GM19397 (cell line): ENCODE measurements at regions not wholly inside any gene's neighbourhood (a gene's known extent, or its start where the extent isn't known, plus 50 kb on each side); places are given as distances from the start of the nearest gene placed in this dataset.

Experiments used
- ATAC-seq: cut with Tn5 transposase; IDR thresholded peaks from one replicate; pipeline ENCODE4 v1.9.1; 2021; ENCODE audit warnings: mild to moderate bottlenecking, moderate library complexity; ENCODE audit not compliant: unreplicated experiment

DNA sequence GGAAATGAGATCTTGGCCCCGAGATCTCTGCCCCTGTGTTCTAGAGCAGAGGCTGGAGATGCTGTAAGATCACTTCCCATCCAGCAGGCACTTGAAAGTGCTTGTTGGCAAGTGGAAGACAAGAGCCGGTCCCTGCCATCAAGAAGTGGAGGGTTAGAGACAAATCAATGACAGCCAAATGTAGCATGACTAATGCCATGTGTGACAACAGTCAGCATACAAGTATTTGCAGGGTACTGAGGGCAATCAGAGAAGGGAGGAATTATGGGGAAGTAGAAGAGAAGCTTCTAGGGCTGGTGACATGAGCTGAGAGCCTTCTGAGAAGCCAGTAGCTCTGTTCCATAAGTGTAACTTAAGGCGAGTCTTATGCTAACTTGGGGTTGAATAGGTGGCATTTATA is 58.6 kb downstream of the TMEM17 start:
- ATAC-seq = no peak

GRCh38 chr2:62446491-62446890 is 59.5 kb downstream of the TMEM17 start:
- no peak for ATAC-seq

DNA sequence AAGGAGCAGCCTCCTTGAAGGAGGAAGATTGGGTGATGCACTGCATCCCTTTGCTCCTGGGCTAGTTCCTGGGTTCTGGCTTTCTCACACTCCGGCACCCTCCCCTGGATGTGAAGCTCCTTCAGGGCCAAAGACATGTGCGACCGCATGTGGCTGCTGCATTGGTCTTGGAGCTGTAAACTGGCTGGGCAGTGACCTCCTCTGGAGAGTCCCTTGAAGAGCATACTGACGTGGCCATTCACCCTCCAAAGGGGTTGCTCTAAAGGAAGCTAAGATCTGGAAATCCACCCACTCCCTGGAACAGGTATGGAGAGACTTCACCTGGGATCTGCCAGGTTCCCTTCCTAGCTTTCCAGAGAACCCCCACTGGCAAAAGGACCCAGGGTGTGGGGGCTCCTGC is 62.1 kb downstream of the TMEM17 start:
- ATAC-seq = no peak

DNA sequence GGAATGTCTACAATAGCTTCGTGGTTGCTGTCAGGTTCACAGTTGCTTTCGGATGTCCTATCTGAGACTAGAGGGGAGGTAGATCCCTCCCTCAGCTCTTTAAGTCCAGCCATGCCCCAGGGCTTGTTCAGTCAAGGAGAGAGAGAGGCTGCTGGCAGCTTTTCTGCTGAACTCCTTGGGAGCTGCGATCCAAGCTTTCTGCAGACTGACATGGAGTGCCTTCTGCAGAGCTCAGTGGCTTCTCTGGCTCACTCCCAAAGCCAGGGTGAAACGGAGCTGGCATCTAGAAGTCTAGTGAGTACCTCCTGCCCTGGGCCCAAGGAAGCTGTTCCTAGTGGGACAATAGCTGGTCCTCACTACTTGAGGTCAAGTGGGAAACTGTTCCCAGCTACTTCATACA is 62.5 kb downstream of the TMEM17 start:
- ATAC-seq = no peak

DNA sequence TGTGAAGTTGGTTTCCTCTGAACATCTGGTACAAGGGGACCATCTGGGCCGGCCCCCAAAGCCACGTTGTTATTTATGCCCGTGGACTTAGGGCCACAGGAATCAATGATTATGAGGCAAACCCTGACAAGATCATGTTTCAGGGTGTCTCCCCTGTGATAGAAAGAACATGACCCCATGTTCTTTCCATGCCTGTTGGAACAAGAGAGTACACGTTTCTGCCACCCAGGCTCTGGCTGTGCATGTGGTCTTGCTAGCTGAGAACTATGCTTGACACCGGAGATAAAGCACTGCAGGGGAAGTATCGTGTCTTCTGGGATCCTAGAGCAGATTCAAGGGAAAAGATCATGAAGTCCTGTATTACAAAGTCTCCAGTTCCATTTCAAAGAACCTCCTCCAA is 64.2 kb downstream of the TMEM17 start:
- no peak for ATAC-seq

DNA sequence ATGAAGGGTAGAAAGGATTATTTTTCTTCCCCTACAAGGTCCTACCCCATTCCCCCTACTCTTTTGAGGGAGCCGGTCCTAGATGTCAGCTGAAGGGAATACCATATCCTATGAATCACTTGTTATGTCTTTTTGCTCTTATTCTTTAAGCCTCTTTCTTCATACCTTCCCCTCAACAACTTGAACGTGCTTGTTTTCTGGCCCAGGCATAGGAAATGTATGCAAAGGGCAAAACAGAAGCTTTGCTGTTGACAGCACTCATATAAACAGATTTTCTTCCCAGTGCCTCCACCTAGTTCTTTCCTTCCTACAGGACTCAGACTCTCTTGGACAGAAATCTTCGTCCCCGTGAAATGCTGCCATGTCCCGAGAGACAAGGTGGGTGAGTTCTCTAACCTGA is 64.6 kb downstream of the TMEM17 start:
- ATAC-seq = no peak

- no peak for ATAC-seq
These were observed 65.6 kb downstream of the TMEM17 start for GRCh38 chr2:62440281-62440946.

DNA sequence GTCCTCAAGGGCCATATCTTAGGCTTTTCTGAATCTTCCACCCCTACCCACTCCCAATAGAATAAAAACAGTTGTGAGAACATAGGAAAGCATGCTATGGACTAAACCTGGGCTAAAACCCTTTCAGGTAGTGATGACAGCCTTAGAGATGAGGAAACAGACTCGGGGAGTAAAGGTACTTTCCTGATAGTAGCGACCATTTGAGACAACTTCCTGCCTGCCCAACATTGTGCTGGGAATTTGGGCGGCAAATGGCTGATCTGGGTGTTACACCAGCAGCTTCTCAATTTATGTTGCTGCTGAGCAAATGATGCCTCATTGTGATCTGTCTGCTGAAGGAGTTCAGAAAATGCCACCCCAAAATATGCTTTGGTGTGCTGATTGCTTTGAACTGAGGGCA is 66.6 kb downstream of the TMEM17 start:
- no peak for ATAC-seq

GRCh38 chr2:62437785-62438184 is 68.2 kb downstream of the TMEM17 start:
- no peak for ATAC-seq

DNA sequence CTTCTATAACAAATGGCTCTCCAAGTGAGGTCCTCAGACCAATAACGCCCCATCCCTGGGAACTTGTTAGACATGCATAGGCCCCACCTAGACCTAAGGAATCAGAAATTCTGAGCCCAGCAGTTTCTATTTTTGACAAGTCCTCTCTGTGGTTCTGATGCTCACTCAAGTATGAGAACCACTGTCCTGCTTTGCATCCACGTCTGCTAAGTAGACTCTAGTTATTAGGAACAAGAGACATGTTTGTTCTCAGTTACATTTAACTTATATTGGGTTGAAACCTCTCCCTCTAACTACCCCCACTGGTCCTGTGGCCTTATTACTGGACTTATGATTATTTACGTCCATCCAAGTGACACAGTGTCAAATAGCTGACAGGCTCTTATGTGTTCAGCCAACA is 70.3 kb downstream of the TMEM17 start:
- peak; percentile 86 for ATAC-seq

DNA sequence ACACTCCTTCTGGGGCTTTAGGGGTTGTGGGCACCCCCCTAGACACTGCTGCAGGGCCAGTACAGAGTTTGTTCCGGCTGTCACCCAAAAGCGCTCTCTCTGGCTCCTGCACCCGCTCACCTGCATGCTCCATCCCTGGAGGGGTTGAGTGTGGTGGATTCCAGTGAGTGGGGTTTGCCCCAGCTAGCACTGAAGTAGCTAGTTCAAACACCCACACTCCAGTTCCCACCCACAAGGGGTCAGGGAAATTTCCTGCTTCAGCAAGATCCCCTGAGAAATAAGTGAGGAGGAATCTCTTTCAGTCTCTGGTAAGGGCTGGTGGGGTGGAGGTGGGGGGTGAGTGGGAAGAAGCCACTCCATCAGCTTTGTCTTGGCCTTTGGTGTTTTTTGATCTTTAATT is 73.6 kb downstream of the TMEM17 start:
- no peak for ATAC-seq

DNA sequence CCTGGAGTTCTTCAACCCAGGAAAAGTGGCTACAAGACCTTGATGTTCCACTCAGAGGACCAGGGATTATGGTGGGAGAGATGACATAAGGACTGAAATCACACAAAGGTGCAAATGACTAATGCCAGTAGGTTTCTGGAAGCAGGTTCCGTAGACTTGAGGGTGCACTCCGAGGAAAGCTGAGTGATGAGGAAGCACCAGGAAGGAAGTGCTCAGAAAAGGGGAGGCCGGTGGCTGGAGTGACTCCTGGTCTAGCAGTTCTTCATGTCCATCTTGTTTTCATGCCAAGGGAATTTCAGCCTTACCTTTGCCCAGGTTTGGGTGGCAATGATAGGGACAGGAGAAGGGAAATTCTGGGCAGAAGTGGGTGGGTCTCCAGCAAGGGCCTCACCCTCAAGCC is 74.5 kb downstream of the TMEM17 start:
- no peak for ATAC-seq

DNA sequence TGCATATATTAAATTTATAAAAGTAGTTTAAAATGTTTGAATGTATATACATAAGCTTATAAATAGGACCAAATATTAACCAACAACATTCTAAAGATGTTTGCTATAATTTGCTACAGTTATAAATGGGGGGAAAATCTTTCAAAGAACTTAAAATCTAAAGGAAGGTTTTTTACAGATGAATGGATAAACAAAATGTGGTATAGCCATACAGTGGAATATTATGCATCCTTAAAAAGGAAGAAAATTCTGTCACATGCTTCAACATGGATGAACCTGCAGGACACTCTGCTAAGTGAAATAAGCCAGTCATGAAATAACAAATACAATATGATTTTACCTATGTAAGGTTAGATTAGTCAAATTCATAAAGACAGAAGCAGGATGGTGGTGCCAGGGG is 75.8 kb downstream of the TMEM17 start:
- no peak for ATAC-seq

DNA sequence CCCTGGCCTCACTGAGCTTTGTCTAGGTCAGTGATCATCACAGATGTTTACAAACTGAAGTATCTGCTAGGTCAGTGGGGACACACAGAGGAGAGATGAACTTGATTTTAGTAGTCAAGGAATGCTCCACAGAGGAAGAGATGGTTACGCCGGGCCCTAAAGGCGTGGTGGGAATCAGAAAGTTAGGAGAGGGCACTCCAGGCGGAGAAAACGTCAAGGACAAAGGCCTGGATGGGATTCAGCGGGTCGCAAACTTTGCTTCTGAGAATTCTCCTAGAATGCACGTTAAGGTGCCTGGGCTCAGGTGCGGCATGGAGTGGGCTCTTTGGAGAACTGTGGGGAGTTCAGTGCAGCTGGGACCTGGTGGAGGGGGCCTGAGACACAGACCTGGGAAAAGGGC is 78.8 kb downstream of the TMEM17 start:
- no peak for ATAC-seq

DNA sequence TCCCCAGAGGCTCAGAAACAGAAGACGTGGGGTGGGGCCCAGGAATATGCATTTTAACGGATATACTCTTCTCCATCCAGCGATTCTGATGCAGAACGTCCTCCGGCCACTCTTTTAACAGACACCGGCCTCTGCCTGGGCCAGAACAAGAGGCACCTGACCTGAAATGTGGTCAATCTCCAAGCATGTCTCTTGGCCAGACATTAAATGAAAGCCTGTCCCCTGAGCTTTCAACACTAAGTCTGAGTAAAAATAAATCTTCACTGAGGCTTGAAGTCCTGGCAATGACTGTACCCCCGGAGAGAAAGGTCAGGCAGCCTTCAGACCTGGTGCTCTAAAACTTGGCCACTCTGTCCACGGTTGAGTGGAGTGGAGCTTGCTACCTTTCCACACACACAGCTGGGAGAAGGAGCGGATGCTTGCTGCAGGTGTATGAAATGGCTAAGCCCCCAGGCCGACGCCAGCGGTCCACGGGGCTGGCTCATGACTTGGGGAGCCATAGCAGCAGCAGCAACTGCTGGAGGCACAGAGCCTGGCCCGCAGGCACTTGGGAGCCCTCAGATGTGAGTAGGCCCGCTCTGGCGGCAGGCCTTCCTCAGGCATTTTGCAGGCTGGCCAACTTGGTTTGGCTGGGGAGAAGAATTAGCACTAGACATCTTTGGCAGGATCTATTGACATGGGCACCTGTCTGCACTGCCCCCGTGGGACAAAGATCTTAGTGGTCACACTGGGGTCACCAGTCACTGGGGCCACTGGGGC is 79.7 kb downstream of the TMEM17 start:
- ATAC-seq = no peak

DNA sequence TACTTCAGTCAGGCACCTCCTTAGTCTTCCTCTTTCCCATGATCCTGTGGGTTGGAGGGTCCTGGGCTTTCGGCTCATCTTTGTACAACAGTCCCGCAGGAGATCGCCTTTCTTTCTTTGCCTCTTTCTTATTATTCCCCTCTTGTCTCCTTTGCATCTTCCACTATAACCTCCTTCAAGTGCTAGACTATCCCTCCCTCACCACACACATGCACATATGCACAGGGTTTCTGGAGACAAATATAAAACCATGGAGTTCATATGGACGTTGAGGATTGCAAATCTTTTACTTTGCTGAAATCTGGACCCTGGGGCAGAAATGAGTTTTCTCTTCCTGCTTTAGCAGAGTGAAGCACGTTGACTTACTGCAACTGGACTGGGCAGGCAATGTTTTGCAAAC is 80.3 kb downstream of the TMEM17 start:
- no peak for ATAC-seq

DNA sequence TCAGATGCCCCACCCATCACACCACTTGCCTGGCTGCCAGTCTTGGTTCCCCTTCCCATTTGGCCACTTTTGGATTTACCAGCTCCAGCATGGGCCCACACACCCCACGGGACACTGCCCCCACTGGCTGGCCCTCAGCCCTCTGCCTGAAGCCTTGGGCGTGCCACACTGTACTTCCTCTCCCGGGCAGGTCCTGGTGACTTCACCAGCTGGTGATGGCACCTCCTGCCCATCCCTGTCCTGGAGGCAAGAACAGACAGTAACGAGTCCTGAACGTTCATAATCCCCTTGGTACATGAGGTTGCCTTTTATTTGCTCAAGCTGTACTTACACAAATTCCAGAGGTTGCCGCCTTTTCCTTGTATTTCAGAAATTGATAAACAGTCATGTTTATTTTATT is 81.1 kb downstream of the TMEM17 start:
- ATAC-seq = no peak

DNA sequence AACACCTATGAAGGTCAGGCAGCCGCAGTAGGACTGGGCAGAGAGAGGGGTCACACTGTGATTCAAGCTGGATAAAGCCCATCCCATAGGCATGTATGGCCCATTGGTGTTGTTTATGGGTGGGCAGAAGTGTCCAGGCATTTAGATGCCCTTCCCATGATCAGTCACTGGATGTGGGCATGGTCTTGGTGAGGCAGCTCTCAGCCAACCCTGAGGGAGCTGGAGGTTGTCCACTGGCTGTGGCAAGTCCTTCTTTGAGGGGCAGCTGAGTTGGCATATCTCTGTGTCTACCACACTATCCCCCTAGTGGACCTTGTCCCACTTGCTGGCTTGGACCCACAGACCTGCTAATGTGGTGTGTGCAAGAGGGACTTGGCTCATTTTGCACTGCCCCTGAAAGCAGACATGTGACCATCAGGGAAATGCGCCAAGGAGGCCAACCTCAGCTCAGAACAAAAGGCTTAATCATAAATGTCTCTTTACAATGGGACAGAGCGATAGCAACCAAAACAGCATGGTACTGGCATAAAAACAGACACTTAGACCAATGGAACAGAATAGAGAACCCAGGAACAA is 82.0 kb downstream of the TMEM17 start:
- ATAC-seq = no peak

DNA sequence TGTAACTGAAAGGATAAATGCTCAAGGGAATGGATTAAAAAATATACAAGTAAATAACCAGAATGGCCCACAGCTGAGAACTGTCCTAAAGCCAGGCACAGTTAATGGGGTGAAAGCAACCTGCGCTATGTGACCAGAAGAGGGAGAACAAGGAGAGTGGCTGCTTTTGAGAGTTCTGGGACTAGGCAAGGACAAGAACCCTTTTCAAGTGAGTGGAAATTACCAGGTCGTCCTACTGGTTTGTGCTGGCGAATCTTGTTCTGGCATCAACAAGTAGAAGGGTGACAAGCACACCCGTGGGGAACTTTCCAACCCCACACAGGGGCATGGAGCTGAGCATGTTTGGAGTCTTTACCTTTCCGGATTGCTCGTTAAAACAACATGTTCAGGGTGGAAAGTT is 82.8 kb downstream of the TMEM17 start:
- ATAC-seq = no peak

GRCh38 chr2:62415518-62415917 is 90.5 kb downstream of the TMEM17 start:
- ATAC-seq = no peak

- ATAC-seq = peak; percentile 72
These were observed 91.0 kb downstream of the TMEM17 start for GRCh38 chr2:62415019-62415431.

- no peak for ATAC-seq
These were observed 92.8 kb downstream of the TMEM17 start for GRCh38 chr2:62413116-62413663.
